ENCODE measurements at regions not wholly inside any gene's neighbourhood (a gene's known extent, or its start where the extent isn't known, plus 50 kb on each side); places are given as distances from the start of the nearest gene placed in this dataset.
A peak's percentile ranks its signal among the peaks of the same experiment; 100 is the strongest.

DNA sequence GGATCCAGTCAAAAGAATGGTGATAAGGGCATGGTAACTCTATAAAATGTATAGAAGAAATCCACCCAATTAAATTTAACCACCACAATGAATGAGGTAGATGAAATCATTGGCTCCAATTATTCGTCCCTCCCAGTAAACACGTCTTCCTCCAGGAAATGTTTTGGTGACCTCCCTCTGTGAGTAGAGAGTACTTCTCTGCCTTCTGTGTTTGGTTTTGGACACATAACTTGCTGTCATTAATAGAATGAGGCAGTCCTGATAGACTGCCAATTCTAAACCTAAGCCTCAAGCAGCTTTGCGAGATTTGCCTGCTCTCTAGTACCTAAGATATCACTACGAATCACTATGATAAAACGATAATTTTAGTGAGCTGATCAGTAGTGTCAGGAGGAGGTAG lies 632.8 kb downstream of the HDGFL1 start:
- Histone ChIP-seq H3K27me3 (ENCODE audit: control insufficient read depth, insufficient read depth, low read length) (no peaks in the 10 kb centered on the region), H3K4me3 (ENCODE audit: low read depth, low read length) (no peak overlapping the region), H3K36me3 (ENCODE audit: control insufficient read depth, insufficient read depth, low read length) (no peaks in the 10 kb centered on the region)
- FAIRE-seq (no peak), DNase-seq (ENCODE audit: low read depth) (no peak)
- TF ChIP-seq, protein P1, sequence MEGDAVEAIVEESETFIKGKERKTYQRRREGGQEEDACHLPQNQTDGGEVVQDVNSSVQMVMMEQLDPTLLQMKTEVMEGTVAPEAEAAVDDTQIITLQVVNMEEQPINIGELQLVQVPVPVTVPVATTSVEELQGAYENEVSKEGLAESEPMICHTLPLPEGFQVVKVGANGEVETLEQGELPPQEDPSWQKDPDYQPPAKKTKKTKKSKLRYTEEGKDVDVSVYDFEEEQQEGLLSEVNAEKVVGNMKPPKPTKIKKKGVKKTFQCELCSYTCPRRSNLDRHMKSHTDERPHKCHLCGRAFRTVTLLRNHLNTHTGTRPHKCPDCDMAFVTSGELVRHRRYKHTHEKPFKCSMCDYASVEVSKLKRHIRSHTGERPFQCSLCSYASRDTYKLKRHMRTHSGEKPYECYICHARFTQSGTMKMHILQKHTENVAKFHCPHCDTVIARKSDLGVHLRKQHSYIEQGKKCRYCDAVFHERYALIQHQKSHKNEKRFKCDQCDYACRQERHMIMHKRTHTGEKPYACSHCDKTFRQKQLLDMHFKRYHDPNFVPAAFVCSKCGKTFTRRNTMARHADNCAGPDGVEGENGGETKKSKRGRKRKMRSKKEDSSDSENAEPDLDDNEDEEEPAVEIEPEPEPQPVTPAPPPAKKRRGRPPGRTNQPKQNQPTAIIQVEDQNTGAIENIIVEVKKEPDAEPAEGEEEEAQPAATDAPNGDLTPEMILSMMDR (IDR thresholded peaks at IDR 0.05; ENCODE audit: insufficient read depth, low read length, severe bottlenecking) = no peak

DNA sequence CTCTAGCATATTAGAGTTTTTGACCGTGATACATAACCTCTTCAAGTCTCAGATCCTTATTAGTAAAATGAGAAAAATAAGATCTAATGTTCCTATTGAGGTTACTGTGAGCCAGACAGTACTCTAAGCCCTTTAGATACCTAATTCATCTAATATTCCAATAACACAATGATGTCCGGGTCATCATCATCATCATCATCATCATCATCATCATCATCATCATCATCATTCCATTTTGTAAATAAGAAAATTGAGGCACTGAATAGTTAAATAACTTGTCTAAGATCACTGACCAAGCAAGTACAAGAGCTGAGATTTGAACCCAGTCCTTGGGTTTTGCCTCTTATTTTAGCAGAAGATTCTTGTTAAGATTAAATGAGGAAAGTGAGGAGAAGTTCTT lies 643.0 kb downstream of the HDGFL1 start:
- H3K36me3 ChIP-seq (ENCODE audit: control insufficient read depth, insufficient read depth, low read length) = no peaks in the 10 kb centered on the region
- no peaks in the 10 kb centered on the region for H3K27me3 ChIP-seq (ENCODE audit: control insufficient read depth, insufficient read depth, low read length)
- TF ChIP-seq, protein P1 (IDR thresholded peaks at IDR 0.05; ENCODE audit: insufficient read depth, low read length, severe bottlenecking) = no peak
- FAIRE-seq (no peak), DNase-seq (ENCODE audit: low read depth) (no peak)
- no peak overlapping the region for H3K4me3 ChIP-seq (ENCODE audit: low read depth, low read length)

DNA sequence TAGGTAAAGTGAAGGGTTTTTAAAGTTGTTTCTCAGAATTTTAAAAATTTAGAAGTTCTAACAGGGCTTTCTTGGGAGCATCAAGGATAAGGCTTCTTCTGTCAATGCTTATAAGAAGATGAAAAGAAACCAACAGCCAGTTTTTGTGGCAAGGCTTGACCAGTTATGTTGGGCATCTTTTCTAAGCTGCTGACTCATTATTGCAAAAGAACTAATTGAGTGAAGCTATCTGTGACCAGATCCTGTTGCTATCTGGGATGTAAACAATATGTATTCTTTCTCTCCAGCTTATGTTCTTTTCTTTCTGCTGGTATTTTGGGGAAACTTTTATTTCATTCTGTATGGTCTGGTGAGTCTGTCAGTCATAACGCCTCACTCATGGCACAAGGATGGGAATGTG lies 643.8 kb downstream of the HDGFL1 start:
- DNase-seq (ENCODE audit: low read depth) = peak; percentile 45
- no peak for FAIRE-seq
- Histone ChIP-seq H3K27me3 (ENCODE audit: control insufficient read depth, insufficient read depth, low read length) (no peaks in the 10 kb centered on the region), H3K36me3 (ENCODE audit: control insufficient read depth, insufficient read depth, low read length) (no peaks in the 10 kb centered on the region), H3K4me3 (ENCODE audit: low read depth, low read length) (no peak overlapping the region)
- TF ChIP-seq, protein P1 (IDR thresholded peaks at IDR 0.05; ENCODE audit: insufficient read depth, low read length, severe bottlenecking) = no peak

DNA sequence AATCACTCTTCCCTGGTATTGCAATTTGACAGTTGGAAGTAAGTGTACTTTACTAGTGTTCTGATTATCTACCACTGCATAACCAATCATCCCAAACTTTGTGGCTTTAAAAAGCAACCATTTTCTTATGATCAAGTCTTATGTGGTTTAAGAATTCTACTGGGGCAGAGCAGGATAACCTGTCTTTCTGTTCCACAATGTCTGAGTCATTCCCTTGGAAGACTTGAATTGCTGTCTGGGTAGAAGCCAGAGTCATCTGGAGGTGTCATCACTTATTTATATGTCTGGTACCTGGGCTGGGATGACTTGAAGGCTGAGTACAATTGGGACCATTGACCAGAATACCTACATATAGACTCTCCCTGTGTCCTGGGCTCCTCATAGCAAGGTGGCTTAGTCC lies 644.3 kb downstream of the HDGFL1 start:
- no peak for FAIRE-seq

DNA sequence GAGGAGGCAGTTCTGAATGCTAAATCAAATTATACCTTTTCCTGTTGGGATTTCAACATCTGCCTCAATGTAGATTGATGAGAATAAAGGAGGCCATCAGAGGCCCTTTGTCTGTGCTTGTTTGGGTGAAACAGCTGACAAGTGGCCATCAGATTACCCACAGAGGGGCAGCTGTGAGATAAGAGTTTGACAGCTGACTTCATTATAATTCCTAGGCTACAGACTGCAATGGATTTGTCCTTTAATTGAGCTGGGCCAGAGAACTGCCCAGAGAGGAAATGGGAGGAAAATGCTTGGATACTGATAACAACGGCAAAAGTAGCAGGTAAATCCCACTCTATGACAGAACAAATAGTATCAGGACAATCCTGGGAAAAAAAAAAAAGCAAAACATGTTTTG lies 649.4 kb downstream of the HDGFL1 start:
- no peak for DNase-seq (ENCODE audit: low read depth)
- TF ChIP-seq, protein P1 (IDR thresholded peaks at IDR 0.05; ENCODE audit: insufficient read depth, low read length, severe bottlenecking) = no peak
- no peaks in the 10 kb centered on the region for H3K27me3 ChIP-seq (ENCODE audit: control insufficient read depth, insufficient read depth, low read length)
- no peak overlapping the region for H3K4me3 ChIP-seq (ENCODE audit: low read depth, low read length)
- no peaks in the 10 kb centered on the region for H3K36me3 ChIP-seq (ENCODE audit: control insufficient read depth, insufficient read depth, low read length)
- no peak for FAIRE-seq

More for the DNA sequence above, 644.3 kb downstream of the HDGFL1 start:
- peak; percentile 56 for DNase-seq (ENCODE audit: low read depth)
- H3K36me3 ChIP-seq (ENCODE audit: control insufficient read depth, insufficient read depth, low read length) = no peaks in the 10 kb centered on the region
- no peaks in the 10 kb centered on the region for H3K27me3 ChIP-seq (ENCODE audit: control insufficient read depth, insufficient read depth, low read length)
- no peak overlapping the region for H3K4me3 ChIP-seq (ENCODE audit: low read depth, low read length)
- TF ChIP-seq, protein P1 (IDR thresholded peaks at IDR 0.05; ENCODE audit: insufficient read depth, low read length, severe bottlenecking) = no peak

DNA sequence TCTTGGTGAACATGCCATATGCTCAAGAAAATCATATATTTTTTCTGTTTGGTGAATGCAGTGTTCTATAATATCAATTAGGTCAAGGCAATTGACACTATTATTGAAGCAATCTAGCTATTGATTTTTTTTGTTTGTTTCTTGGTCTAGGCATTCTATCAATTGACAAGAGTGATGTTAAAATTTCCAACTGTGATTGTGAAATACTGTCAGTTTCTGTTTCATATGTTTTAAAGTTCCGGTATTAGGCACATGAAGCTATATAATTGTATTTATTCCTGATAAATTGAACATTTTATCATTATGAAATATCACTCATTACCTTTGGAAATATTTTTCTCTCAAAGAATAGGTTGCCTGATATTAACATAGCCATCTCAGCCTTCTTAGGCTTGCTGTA lies 653.4 kb downstream of the HDGFL1 start:
- Histone ChIP-seq H3K4me3 (ENCODE audit: low read depth, low read length) (no peak overlapping the region), H3K27me3 (ENCODE audit: control insufficient read depth, insufficient read depth, low read length) (no peaks in the 10 kb centered on the region), H3K36me3 (ENCODE audit: control insufficient read depth, insufficient read depth, low read length) (no peaks in the 10 kb centered on the region)
- DNase-seq (ENCODE audit: low read depth) (no peak), FAIRE-seq (no peak)
- TF ChIP-seq, protein P1 (IDR thresholded peaks at IDR 0.05; ENCODE audit: insufficient read depth, low read length, severe bottlenecking) = no peak

Data from bronchial epithelial cell (primary cell).